Heart left ventricle (tissue), 13 donors: ENCODE measurements at regions not wholly inside any gene's neighbourhood (a gene's known extent, or its start where the extent isn't known, plus 50 kb on each side); places are given as distances from the start of the nearest gene placed in this dataset.
"Not testable (repeated sequence)": the region's sequence is repeated elsewhere in the genome, so short reads cannot be mapped to it uniquely, and the experiment has no call there.

Experiments used
- POLR2A ChIP-seq, 2 donors: fragments of 450-650 bp; IDR thresholded peaks; one replicate each; pipeline ENCODE4 v1.6.1; 2017; ENCODE audit warnings: antibody characterized with exemption in 2 of 2, mild to moderate bottlenecking in 2 of 2, moderate library complexity in 2 of 2
- TF ChIP-seq, protein P1 (sequence below), 12 donors: fragments of 200-600 bp; sonication (generic) in 4 of 12; IDR thresholded peaks; one replicate each; pipeline versions ENCODE4 v1.5.0 to v1.8.0; 2018 to 2022; ENCODE audit warnings: antibody characterized with exemption in 12 of 12, mild to moderate bottlenecking in 5 of 12
- donor health status: ischemic (EF 13 %, LVEDD 7.1; RV severe dilation, severe dysfunction).
- donor health status: DM: no; HTN: yes; CAD: no.
- donor health status: DM: no; HTN: no; CAD: no.
- donor health status: ischemic (EF 25% LVEDD 6.9; RV normal size, moderate dysfunction).
- donor health status: ischemic (EF 25% LVEDD 5.7; RV mildly dilated, moderate dysfunction).
- donor health status: ischemic (EF 35%, LVEDD 5.7; RV mildly dilated, moderate dysfunction).
- donor health status: nonischemic (EF 11% LVEDD 7.7; RV severe dilation, severe dysfunction).
- donor health status: DM: yes; HTN: yes; CAD: no.
- donor health status: PGD.
- donor health status: ischemic (EF 29% LVEDD 5.4; RV normal size, mild dysfunction).
- donor health status: nonischemic (EF 23%, LVEDD 6.1; RV moderate dilation, normal function).

DNA sequence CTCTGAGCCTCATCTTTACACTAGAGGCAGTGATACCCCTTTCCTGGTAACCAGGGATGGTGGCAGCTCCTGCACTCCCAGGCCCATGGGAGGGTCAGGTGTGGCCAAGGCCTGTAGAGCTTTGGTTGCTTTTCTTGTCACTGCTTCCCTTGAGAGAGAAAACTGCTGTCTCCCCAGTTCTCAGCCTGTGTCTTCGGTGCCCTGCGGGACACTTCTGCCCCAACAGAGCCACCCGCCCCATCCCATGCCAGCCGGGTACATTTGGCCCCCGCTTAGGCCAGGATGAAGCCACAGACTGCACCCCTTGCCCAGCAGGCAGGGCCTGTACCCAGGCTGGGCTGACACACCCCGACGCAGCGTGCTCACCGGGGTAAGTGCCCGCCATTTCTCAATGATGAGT is 117.4 kb upstream of the MTLN start:
- TF ChIP-seq, protein P1, sequence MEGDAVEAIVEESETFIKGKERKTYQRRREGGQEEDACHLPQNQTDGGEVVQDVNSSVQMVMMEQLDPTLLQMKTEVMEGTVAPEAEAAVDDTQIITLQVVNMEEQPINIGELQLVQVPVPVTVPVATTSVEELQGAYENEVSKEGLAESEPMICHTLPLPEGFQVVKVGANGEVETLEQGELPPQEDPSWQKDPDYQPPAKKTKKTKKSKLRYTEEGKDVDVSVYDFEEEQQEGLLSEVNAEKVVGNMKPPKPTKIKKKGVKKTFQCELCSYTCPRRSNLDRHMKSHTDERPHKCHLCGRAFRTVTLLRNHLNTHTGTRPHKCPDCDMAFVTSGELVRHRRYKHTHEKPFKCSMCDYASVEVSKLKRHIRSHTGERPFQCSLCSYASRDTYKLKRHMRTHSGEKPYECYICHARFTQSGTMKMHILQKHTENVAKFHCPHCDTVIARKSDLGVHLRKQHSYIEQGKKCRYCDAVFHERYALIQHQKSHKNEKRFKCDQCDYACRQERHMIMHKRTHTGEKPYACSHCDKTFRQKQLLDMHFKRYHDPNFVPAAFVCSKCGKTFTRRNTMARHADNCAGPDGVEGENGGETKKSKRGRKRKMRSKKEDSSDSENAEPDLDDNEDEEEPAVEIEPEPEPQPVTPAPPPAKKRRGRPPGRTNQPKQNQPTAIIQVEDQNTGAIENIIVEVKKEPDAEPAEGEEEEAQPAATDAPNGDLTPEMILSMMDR (IDR thresholded peaks at IDR 0.05) = not testable (repeated sequence)
- not testable (repeated sequence) for TF ChIP-seq POLR2A (IDR thresholded peaks at IDR 0.05)
